Neural cell (in vitro differentiated cells): ENCODE measurements at regions not wholly inside any gene's neighbourhood (a gene's known extent, or its start where the extent isn't known, plus 50 kb on each side); places are given as distances from the start of the nearest gene placed in this dataset.

Source experiments
- H2AFZ ChIP-seq: fragments of 200-600, 300-800 bp; sonication (generic), shearing (Covaris generic); 2 replicates; pipeline ENCODE4 v1.6.0; 2014; ENCODE audit warnings: low read depth, mild to moderate bottlenecking, antibody characterized with exemption, low read length, moderate library complexity
- H3F3A ChIP-seq: fragments of 200-600 bp; shearing (Covaris generic); 2 replicates; pipeline ENCODE4 v1.6.1; 2016; ENCODE audit warnings: mild to moderate bottlenecking, moderate library complexity, mixed read lengths, antibody characterized with exemption, low read length; ENCODE audit not compliant: insufficient read depth, poor library complexity, severe bottlenecking
- H3K27ac ChIP-seq: fragments of 200-600, 300-800 bp; sonication (generic), shearing (Covaris generic); 2 replicates; pipeline ENCODE4 v1.5.1; 2014; ENCODE audit warnings: mild to moderate bottlenecking, low read length, moderate library complexity
- H3K27me3 ChIP-seq: fragments of 300-800, 200-600 bp; sonication (generic), shearing (Covaris generic); 2 replicates; pipeline ENCODE4 v1.6.0; 2014; ENCODE audit warnings: mild to moderate bottlenecking, low read depth, low read length, moderate library complexity; ENCODE audit not compliant: insufficient read depth
- H3K36me3 ChIP-seq: fragments of 300-800, 200-600 bp; sonication (generic), shearing (Covaris generic); 2 replicates; pipeline ENCODE4 v1.5.1; 2014; ENCODE audit warnings: mild to moderate bottlenecking, antibody characterized with exemption, low read length, moderate library complexity; ENCODE audit not compliant: insufficient read depth
- H3K4me2 ChIP-seq: fragments of 300-800, 200-600 bp; sonication (generic), shearing (Covaris generic); 2 replicates; pipeline ENCODE4 v1.6.0; 2014; ENCODE audit warnings: mild to moderate bottlenecking, low read length
- H3K4me3 ChIP-seq: fragments of 300-800, 200-600 bp; sonication (generic), shearing (Covaris generic); 2 replicates; pipeline ENCODE4 v1.5.1; 2014; ENCODE audit warnings: mild to moderate bottlenecking, low read length, moderate library complexity
- H3K79me2 ChIP-seq: fragments of 200-600 bp; shearing (Covaris generic); replicated peaks from 2 replicates; pipeline ENCODE4 v1.6.0; 2014; ENCODE audit warnings: mild to moderate bottlenecking, low read length, moderate library complexity; ENCODE audit not compliant: insufficient read depth
- H3K9ac ChIP-seq: fragments of 300-800, 200-600 bp; sonication (generic), shearing (Covaris generic); 2 replicates; pipeline ENCODE4 v1.6.1; 2016; ENCODE audit warnings: mild to moderate bottlenecking, low read length, mixed read lengths
- H3K9me2 ChIP-seq: fragments of 200-600 bp; shearing (Covaris generic); 2 replicates; pipeline ENCODE4 v1.6.1; 2016; ENCODE audit warnings: mild to moderate bottlenecking, low read length, mixed read lengths; ENCODE audit not compliant: insufficient read depth
- H3K9me3 ChIP-seq: fragments of 200-600, 300-800 bp; sonication (generic), shearing (Covaris generic); 2 replicates; pipeline ENCODE4 v1.6.1; 2016; ENCODE audit warnings: mild to moderate bottlenecking, mixed run types, low read length, moderate library complexity, mixed read lengths
- H4K20me1 ChIP-seq: fragments of 200-600 bp; shearing (Covaris generic); 2 replicates; pipeline ENCODE4 v1.6.1; 2016; ENCODE audit warnings: mild to moderate bottlenecking, mixed run types; ENCODE audit not compliant: insufficient read depth
- CTCF ChIP-seq: fragments of 450-650 bp; IDR thresholded peaks from 2 replicates; pipeline ENCODE4 v1.5.1; 2014; ENCODE audit warnings: antibody characterized with exemption, mild to moderate bottlenecking, moderate library complexity; ENCODE audit not compliant: poor library complexity, severe bottlenecking
- EP300 ChIP-seq: fragments of 450-650 bp; conservative IDR thresholded peaks from 2 replicates; pipeline ENCODE4 v1.6.1; 2014; ENCODE audit warnings: antibody characterized with exemption, mild to moderate bottlenecking, moderate library complexity; ENCODE audit not compliant: poor library complexity, severe bottlenecking
- EZH2 ChIP-seq: fragments of 200-600, 300-800 bp; shearing (Covaris generic), sonication (generic); IDR thresholded peaks from 2 replicates; pipeline ENCODE4 v1.6.1; 2014; ENCODE audit warnings: antibody characterized with exemption, low read length, borderline replicate concordance, mild to moderate bottlenecking; ENCODE audit not compliant: insufficient read depth, poor library complexity, severe bottlenecking
- MXI1 ChIP-seq: fragments of 450-650 bp; conservative IDR thresholded peaks from 2 replicates; pipeline ENCODE4 v1.6.1; 2014; ENCODE audit warnings: antibody characterized with exemption, mild to moderate bottlenecking; ENCODE audit not compliant: poor library complexity, severe bottlenecking
- POLR2AphosphoS5 ChIP-seq: IDR thresholded peaks from 2 replicates; pipeline ENCODE4 v1.6.1; 2012
- RAD21 ChIP-seq: fragments of 450-650 bp; conservative IDR thresholded peaks from 2 replicates; pipeline ENCODE4 v1.6.1; 2014; ENCODE audit warnings: antibody characterized with exemption, mild to moderate bottlenecking, moderate library complexity
- REST ChIP-seq: IDR thresholded peaks from 2 replicates; pipeline ENCODE4 v1.6.1; 2012; ENCODE audit warnings: borderline replicate concordance
- SMC3 ChIP-seq: fragments of 450-650 bp; conservative IDR thresholded peaks from 2 replicates; pipeline ENCODE4 v1.6.1; 2014; ENCODE audit warnings: antibody characterized with exemption, mild to moderate bottlenecking, moderate library complexity; ENCODE audit not compliant: poor library complexity
- TAF1 ChIP-seq: IDR thresholded peaks from 2 replicates; pipeline ENCODE4 v1.6.1; 2012; ENCODE audit warnings: low read depth

- H3K9me3 ChIP-seq, result no peaks in the 10 kb centered on the region
- H4K20me1 ChIP-seq, result no peaks in the 10 kb centered on the region
- no peaks in the 10 kb centered on the region for H3K27me3 ChIP-seq
- H3K79me2 ChIP-seq, result no peaks in the 10 kb centered on the region
- TF ChIP-seq MXI1 (no peak), EP300 (no peak), CTCF (no peak), REST (no peak), EZH2 (no peak), TAF1 (no peak), POLR2AphosphoS5 (no peak), SMC3 (no peak), RAD21 (no peak)
- no peaks in the 10 kb centered on the region for H3K36me3 ChIP-seq
- H3F3A ChIP-seq, result no peaks in the 10 kb centered on the region
- H3K9ac ChIP-seq, result no peak overlapping the region
- no peak overlapping the region for H2AFZ ChIP-seq
- H3K9me2 ChIP-seq, result no peaks in the 10 kb centered on the region
- no peak overlapping the region for H3K4me2 ChIP-seq
- H3K27ac ChIP-seq, result no peak overlapping the region
- no peak overlapping the region for H3K4me3 ChIP-seq
Observed at GRCh38 chr12:124406043-124406442, 111.2 kb downstream of the RFLNA start.

DNA sequence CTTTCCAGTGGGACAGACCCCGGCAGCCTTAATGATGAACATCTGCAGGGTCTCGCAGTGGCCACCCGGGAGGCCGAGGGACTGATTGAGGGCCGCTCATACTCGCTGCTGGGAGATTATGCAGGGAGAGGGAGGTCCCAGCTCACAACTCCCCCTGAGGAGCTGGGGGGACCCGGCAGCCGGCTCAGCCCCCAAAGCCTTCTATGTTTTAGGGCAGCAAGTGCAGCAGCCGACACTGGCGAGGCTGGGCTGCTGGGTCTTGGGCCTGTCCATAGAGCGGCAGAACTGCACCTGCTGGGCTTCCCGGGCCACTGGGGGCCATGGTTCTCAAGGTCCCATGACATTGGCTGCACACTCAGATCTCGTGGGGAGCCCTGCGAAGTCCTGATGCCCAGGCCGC, 110.7 kb downstream of the RFLNA start:
- no peaks in the 10 kb centered on the region for H3K27me3 ChIP-seq
- no peak overlapping the region for H2AFZ ChIP-seq
- H3K4me3 ChIP-seq, result no peak overlapping the region
- no peaks in the 10 kb centered on the region for H3K9me2 ChIP-seq
- no peak for TF ChIP-seq CTCF
- no peak for TF ChIP-seq EP300
- TF ChIP-seq MXI1, result no peak
- no peak for TF ChIP-seq TAF1
- no peak for TF ChIP-seq REST
- no peak for TF ChIP-seq EZH2
- TF ChIP-seq RAD21, result no peak
- no peaks in the 10 kb centered on the region for H3F3A ChIP-seq
- no peak overlapping the region for H3K9ac ChIP-seq
- H3K4me2 ChIP-seq, result no peak overlapping the region
- H4K20me1 ChIP-seq, result no peaks in the 10 kb centered on the region
- no peaks in the 10 kb centered on the region for H3K36me3 ChIP-seq
- no peaks in the 10 kb centered on the region for H3K9me3 ChIP-seq
- no peak overlapping the region for H3K27ac ChIP-seq
- H3K79me2 ChIP-seq, result no peaks in the 10 kb centered on the region
